ENCODE measurements at regions not wholly inside any gene's neighbourhood (a gene's known extent, or its start where the extent isn't known, plus 50 kb on each side); places are given as distances from the start of the nearest gene placed in this dataset.
"Not testable (repeated sequence)": the region's sequence is repeated elsewhere in the genome, so short reads cannot be mapped to it uniquely, and the experiment has no call there.

GRCh38 chr10:60479305-60480020, 89.8 kb upstream of the ANK3 start:
- intact Hi-C loops (cut with DNase I; ENCODE audit: low total_unique reads): no loop called here
- 84 to 88% methylated on average over 4 of the region's 4 CpGs for WGBS, 2 donors (ENCODE audit: low coverage in 1 of 2)
- no peaks in the 10 kb centered on the region for H3K9me3 ChIP-seq
- in situ Hi-C loops (cut with MboI; ENCODE audit: low pct_ligation_motif_present in 1 of 4, low pct_unique_long_range_greater_than_20kb in 1 of 4, low sequenced_read_pairs in 3 of 4): no loop called here
- no peak overlapping the region for H3K27ac ChIP-seq
- TF ChIP-seq POLR2A (IDR thresholded peaks at IDR 0.05) (no peak), EP300 (IDR thresholded peaks at IDR 0.05; ENCODE audit: low read depth) (no peak), CTCF (IDR thresholded peaks at IDR 0.05) (no peak), POLR2AphosphoS5 (IDR thresholded peaks at IDR 0.05) (no peak)
- no peaks in the 10 kb centered on the region for H3K36me3 ChIP-seq
- H3K4me3 ChIP-seq: no peak overlapping the region
- no peak for DNase-seq
- peaks cover 0 to 3% (median under 1%) of the 10 kb centered on the region in 4 donors for H3K4me1 ChIP-seq
- no peaks in the 10 kb centered on the region for H3K27me3 ChIP-seq

DNA sequence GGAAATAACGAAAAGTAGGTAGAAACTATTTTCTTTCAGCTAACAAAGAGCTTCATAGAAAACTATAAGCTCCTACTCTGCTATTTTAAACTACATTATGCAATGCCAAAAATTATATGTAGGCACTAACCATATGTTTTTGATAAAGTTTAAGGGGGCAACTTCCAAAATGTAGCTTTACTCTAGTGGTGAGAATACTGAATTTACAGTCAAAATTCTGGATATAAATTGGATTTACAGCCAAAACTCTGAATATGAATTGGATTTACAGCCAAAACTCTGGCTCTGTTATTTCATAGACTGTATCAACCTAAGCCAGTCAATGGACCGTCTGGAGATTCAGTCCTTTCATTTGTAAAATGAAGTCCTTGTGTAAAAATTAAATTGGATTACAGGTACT, 86.8 kb upstream of the ANK3 start:
- no peak overlapping the region for H3K27ac ChIP-seq
- H3K4me1 ChIP-seq: peaks cover 0 to 3% (median under 1%) of the 10 kb centered on the region in 4 donors
- H3K9me3 ChIP-seq: no peaks in the 10 kb centered on the region
- intact Hi-C loops (cut with DNase I; ENCODE audit: low total_unique reads): no loop called here
- WGBS, 2 donors (ENCODE audit: low coverage in 1 of 2): 87 to 100% methylated on average over 2 of the region's 2 CpGs
- no peaks in the 10 kb centered on the region for H3K36me3 ChIP-seq
- no peaks in the 10 kb centered on the region for H3K27me3 ChIP-seq
- DNase-seq: no peak
- in situ Hi-C loops (cut with MboI; ENCODE audit: low pct_ligation_motif_present in 1 of 4, low pct_unique_long_range_greater_than_20kb in 1 of 4, low sequenced_read_pairs in 3 of 4): no loop called here
- no peak for TF ChIP-seq POLR2A (IDR thresholded peaks at IDR 0.05)
- no peak for TF ChIP-seq POLR2AphosphoS5 (IDR thresholded peaks at IDR 0.05)
- TF ChIP-seq EP300 (IDR thresholded peaks at IDR 0.05; ENCODE audit: low read depth): no peak
- no peak for TF ChIP-seq CTCF (IDR thresholded peaks at IDR 0.05)
- no peak overlapping the region for H3K4me3 ChIP-seq

- H3K9me3 ChIP-seq: no peaks in the 10 kb centered on the region
- no peaks in the 10 kb centered on the region for H3K36me3 ChIP-seq
- no peak overlapping the region for H3K27ac ChIP-seq
- no peak overlapping the region for H3K4me3 ChIP-seq
- H3K4me1 ChIP-seq: no peaks in the 10 kb centered on the region
- intact Hi-C loops (cut with DNase I; ENCODE audit: low total_unique reads) (no loop called here), in situ Hi-C loops (cut with MboI; ENCODE audit: low pct_ligation_motif_present in 1 of 4, low pct_unique_long_range_greater_than_20kb in 1 of 4, low sequenced_read_pairs in 3 of 4) (loop anchor here in 1 of 4 donors (25.0 kb wide), 1 partner anchor 289 kb away; no protein-coding TSS in a partner anchor)
- H3K27me3 ChIP-seq: no peaks in the 10 kb centered on the region
- DNase-seq: no peak
- TF ChIP-seq CTCF (IDR thresholded peaks at IDR 0.05): no peak
- TF ChIP-seq POLR2A (IDR thresholded peaks at IDR 0.05): no peak
- TF ChIP-seq EP300 (IDR thresholded peaks at IDR 0.05; ENCODE audit: low read depth): no peak
- no peak for TF ChIP-seq POLR2AphosphoS5 (IDR thresholded peaks at IDR 0.05)
- WGBS, 2 donors (ENCODE audit: low coverage in 1 of 2): 80 to 91% methylated on average over 2 of the region's 2 CpGs
These were observed 83.9 kb upstream of the ANK3 start for GRCh38 chr10:60473557-60473956.

GRCh38 chr10:60470091-60470490, 80.4 kb upstream of the ANK3 start:
- no peak for DNase-seq
- Histone ChIP-seq H3K36me3 (no peaks in the 10 kb centered on the region), H3K27ac (no peak overlapping the region), H3K9me3 (no peaks in the 10 kb centered on the region), H3K27me3 (no peaks in the 10 kb centered on the region), H3K4me1 (no peaks in the 10 kb centered on the region), H3K4me3 (no peak overlapping the region)
- TF ChIP-seq EP300 (IDR thresholded peaks at IDR 0.05; ENCODE audit: low read depth): no peak
- no peak for TF ChIP-seq CTCF (IDR thresholded peaks at IDR 0.05)
- no peak for TF ChIP-seq POLR2A (IDR thresholded peaks at IDR 0.05)
- no peak for TF ChIP-seq POLR2AphosphoS5 (IDR thresholded peaks at IDR 0.05)
- WGBS, 2 donors (ENCODE audit: low coverage in 1 of 2): 92 to 94% methylated on average over 5 of the region's 5 CpGs
- intact Hi-C loops (cut with DNase I; ENCODE audit: low total_unique reads) (no loop called here), in situ Hi-C loops (cut with MboI; ENCODE audit: low pct_ligation_motif_present in 1 of 4, low pct_unique_long_range_greater_than_20kb in 1 of 4, low sequenced_read_pairs in 3 of 4) (loop anchor here in 1 of 4 donors (25.0 kb wide), 1 partner anchor 292 kb away; no protein-coding TSS in a partner anchor)

GRCh38 chr10:60469147-60469546, 79.5 kb upstream of the ANK3 start:
- intact Hi-C loops (cut with DNase I; ENCODE audit: low total_unique reads); H3K27me3 ChIP-seq; H3K9me3 ChIP-seq; DNase-seq; H3K4me1 ChIP-seq; H3K27ac ChIP-seq; H3K4me3 ChIP-seq; H3K36me3 ChIP-seq: not testable (repeated sequence)
- in situ Hi-C loops (cut with MboI; ENCODE audit: low pct_ligation_motif_present in 1 of 4, low pct_unique_long_range_greater_than_20kb in 1 of 4, low sequenced_read_pairs in 3 of 4): loop anchor here in 1 of 4 donors (25.0 kb wide), 1 partner anchor 293 kb away; no protein-coding TSS in a partner anchor
